ENCODE measurements at regions not wholly inside any gene's neighbourhood (a gene's known extent, or its start where the extent isn't known, plus 50 kb on each side); places are given as distances from the start of the nearest gene placed in this dataset.
"Not testable (repeated sequence)": the region's sequence is repeated elsewhere in the genome, so short reads cannot be mapped to it uniquely, and the experiment has no call there.

DNA sequence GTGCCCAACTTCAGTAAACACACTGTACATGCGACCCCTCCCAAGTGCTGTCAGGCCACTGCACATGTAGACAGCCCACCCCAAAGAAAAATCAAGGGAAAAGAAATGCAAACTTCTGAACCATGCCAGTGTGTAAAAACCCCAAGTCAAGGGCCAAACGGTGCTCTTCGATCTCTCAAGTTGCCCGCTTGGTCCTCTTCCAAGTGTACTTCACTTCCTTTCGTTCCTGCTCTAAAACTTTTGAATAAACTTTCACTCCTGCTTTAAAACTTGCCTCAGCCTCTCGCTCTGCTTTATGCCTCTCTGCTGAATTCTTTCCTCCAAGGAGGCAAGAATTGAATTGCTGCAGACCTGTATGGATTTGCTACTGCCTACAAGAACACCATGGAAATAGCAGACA lies 600.7 kb downstream of the KCTD12 start:
- peaks cover 15% of the 10 kb centered on the region for H3K4me1 ChIP-seq (ENCODE audit: low read length)
- 0 out of 2 replicates have a peak overlapping the region, but pooled peaks have one; percentile 16 for H3K4me2 ChIP-seq (ENCODE audit: low read depth, low read length)
- H3K79me2 ChIP-seq (ENCODE audit: low read length): no peaks in the 10 kb centered on the region
- no peaks in the 10 kb centered on the region for H4K20me1 ChIP-seq (ENCODE audit: insufficient read depth, low read length)
- no peaks in the 10 kb centered on the region for H3K9me2 ChIP-seq (replicated peaks; ENCODE audit: insufficient read depth, low read length)
- TF ChIP-seq EZH2phosphoT487 (IDR thresholded peaks at IDR 0.05; ENCODE audit: low read length) (no peak), EZH2 (optimal IDR thresholded peaks at IDR 0.05; ENCODE audit: low read depth, low read length) (no peak)
- TF ChIP-seq, protein P1, sequence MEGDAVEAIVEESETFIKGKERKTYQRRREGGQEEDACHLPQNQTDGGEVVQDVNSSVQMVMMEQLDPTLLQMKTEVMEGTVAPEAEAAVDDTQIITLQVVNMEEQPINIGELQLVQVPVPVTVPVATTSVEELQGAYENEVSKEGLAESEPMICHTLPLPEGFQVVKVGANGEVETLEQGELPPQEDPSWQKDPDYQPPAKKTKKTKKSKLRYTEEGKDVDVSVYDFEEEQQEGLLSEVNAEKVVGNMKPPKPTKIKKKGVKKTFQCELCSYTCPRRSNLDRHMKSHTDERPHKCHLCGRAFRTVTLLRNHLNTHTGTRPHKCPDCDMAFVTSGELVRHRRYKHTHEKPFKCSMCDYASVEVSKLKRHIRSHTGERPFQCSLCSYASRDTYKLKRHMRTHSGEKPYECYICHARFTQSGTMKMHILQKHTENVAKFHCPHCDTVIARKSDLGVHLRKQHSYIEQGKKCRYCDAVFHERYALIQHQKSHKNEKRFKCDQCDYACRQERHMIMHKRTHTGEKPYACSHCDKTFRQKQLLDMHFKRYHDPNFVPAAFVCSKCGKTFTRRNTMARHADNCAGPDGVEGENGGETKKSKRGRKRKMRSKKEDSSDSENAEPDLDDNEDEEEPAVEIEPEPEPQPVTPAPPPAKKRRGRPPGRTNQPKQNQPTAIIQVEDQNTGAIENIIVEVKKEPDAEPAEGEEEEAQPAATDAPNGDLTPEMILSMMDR (IDR thresholded peaks at IDR 0.05; ENCODE audit: low read length): no peak
- H3K9ac ChIP-seq (ENCODE audit: low read length): no peak overlapping the region
- DNase-seq: no peak
- no peaks in the 10 kb centered on the region for H3F3A ChIP-seq (ENCODE audit: insufficient read depth, low read length)
- H3K9me3 ChIP-seq (replicated peaks; ENCODE audit: insufficient read depth, low read length): no peaks in the 10 kb centered on the region
- H3K27me3 ChIP-seq (replicated peaks; ENCODE audit: insufficient read depth, low read length): no peaks in the 10 kb centered on the region
- no peaks in the 10 kb centered on the region for H3K36me3 ChIP-seq (replicated peaks; ENCODE audit: insufficient read depth, low read length)
- H3K27ac ChIP-seq (ENCODE audit: low read length): no peak overlapping the region
- H3K4me3 ChIP-seq (ENCODE audit: low read length): no peak overlapping the region
- 0 out of 2 replicates have a peak overlapping the region, but pooled peaks have one; percentile 8 for H2AFZ ChIP-seq (ENCODE audit: low read length)

DNA sequence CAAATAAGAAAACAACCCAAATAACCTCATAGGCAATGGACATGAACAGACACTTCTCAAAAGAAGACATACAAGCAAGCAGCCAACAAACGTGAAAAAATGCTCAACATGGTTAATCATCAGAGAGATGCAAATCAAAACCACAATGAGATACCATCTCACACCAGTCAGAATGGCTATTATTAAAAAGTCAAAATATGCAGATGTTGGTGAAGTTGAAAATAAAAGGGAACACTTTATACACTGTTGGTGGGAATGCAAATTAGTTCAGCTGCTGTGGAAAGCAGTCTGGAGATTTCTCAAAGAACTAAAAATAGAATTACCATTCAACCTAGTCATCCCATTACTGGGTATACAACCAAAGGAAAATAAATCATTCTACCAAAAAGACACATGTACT lies 606.4 kb downstream of the KCTD12 start:
- H3K9me3 ChIP-seq (replicated peaks; ENCODE audit: insufficient read depth, low read length); H3F3A ChIP-seq (ENCODE audit: insufficient read depth, low read length); H3K79me2 ChIP-seq (ENCODE audit: low read length); H3K4me2 ChIP-seq (ENCODE audit: low read depth, low read length); H3K36me3 ChIP-seq (replicated peaks; ENCODE audit: insufficient read depth, low read length); H3K9me2 ChIP-seq (replicated peaks; ENCODE audit: insufficient read depth, low read length); H4K20me1 ChIP-seq (ENCODE audit: insufficient read depth, low read length); H3K27me3 ChIP-seq (replicated peaks; ENCODE audit: insufficient read depth, low read length); H2AFZ ChIP-seq (ENCODE audit: low read length); H3K27ac ChIP-seq (ENCODE audit: low read length); H3K4me1 ChIP-seq (ENCODE audit: low read length); H3K9ac ChIP-seq (ENCODE audit: low read length); H3K4me3 ChIP-seq (ENCODE audit: low read length): not testable (repeated sequence)
- peak; percentile 10 for DNase-seq

DNA sequence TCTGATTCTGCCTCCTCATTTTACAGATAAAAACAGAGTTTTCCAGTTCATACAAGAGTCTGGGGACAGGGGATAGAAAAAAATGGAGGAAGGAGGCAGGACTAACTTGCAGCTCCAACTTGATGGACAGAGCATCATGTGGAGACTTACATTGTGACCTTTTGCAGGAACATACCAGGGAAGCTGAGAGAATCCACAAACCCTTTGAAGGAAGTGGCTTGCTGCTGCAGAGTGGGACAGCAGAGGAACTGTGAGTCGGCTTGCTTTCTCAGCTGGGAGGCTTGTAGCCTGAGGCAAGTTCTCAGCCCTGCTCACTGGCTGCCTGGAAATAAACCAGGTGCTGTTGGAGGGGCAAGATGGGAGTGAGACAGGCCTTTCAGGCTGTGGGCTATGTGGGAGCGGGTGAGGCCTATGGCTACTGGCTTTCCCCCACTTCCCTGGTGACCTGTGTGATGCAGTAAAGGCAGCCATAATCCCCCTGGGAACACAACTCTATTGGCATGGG lies 614.4 kb downstream of the KCTD12 start:
- Histone ChIP-seq H3K4me3 (ENCODE audit: low read length) (no peak overlapping the region), H3K4me2 (ENCODE audit: low read depth, low read length) (no peak overlapping the region), H3F3A (ENCODE audit: insufficient read depth, low read length) (no peaks in the 10 kb centered on the region), H3K9ac (ENCODE audit: low read length) (no peak overlapping the region), H4K20me1 (ENCODE audit: insufficient read depth, low read length) (no peaks in the 10 kb centered on the region), H3K79me2 (ENCODE audit: low read length) (no peaks in the 10 kb centered on the region), H3K27ac (ENCODE audit: low read length) (no peak overlapping the region), H2AFZ (ENCODE audit: low read length) (no peak overlapping the region), H3K27me3 (replicated peaks; ENCODE audit: insufficient read depth, low read length) (no peaks in the 10 kb centered on the region), H3K36me3 (replicated peaks; ENCODE audit: insufficient read depth, low read length) (no peaks in the 10 kb centered on the region), H3K9me3 (replicated peaks; ENCODE audit: insufficient read depth, low read length) (no peaks in the 10 kb centered on the region), H3K9me2 (replicated peaks; ENCODE audit: insufficient read depth, low read length) (no peaks in the 10 kb centered on the region), H3K4me1 (ENCODE audit: low read length) (no peaks in the 10 kb centered on the region)
- no peak for DNase-seq
- TF ChIP-seq, protein P1 (IDR thresholded peaks at IDR 0.05; ENCODE audit: low read length): no peak
- TF ChIP-seq EZH2 (optimal IDR thresholded peaks at IDR 0.05; ENCODE audit: low read depth, low read length) (no peak), EZH2phosphoT487 (IDR thresholded peaks at IDR 0.05; ENCODE audit: low read length) (no peak)

DNA sequence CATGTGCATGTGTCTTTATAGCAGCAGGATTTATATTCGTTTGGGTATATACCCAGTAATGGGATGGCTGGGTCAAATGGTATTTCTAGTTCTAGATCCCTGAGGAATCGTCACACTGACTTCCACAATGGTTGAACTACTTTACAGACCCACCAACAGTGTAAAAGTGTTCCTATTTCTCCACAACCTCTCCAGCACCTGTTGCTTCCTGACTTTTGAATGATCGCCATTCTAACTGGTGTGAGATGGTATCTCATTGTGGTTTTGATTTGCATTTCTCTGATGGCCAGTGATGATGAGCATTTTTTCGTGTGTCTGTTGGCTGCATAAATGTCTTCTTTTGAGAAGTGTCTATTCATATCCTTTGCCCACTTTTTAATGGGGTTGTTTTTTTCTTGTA lies 617.9 kb downstream of the KCTD12 start:
- not testable (repeated sequence) for H3K27me3 ChIP-seq (replicated peaks; ENCODE audit: insufficient read depth, low read length); H2AFZ ChIP-seq (ENCODE audit: low read length); H3K4me3 ChIP-seq (ENCODE audit: low read length); H3K9me3 ChIP-seq (replicated peaks; ENCODE audit: insufficient read depth, low read length); H3K36me3 ChIP-seq (replicated peaks; ENCODE audit: insufficient read depth, low read length); DNase-seq; H3K9me2 ChIP-seq (replicated peaks; ENCODE audit: insufficient read depth, low read length); H3K27ac ChIP-seq (ENCODE audit: low read length); H3K4me2 ChIP-seq (ENCODE audit: low read depth, low read length); H3K9ac ChIP-seq (ENCODE audit: low read length); H4K20me1 ChIP-seq (ENCODE audit: insufficient read depth, low read length); H3K4me1 ChIP-seq (ENCODE audit: low read length); H3K79me2 ChIP-seq (ENCODE audit: low read length); H3F3A ChIP-seq (ENCODE audit: insufficient read depth, low read length)

Data from MM.1S (cell line).